Activated CD8-positive, alpha-beta T cell treated with anti-CD3 and anti-CD28 coated beads for 36 hours (primary cell): ENCODE measurements at regions not wholly inside any gene's neighbourhood (a gene's known extent, or its start where the extent isn't known, plus 50 kb on each side); places are given as distances from the start of the nearest gene placed in this dataset.

ENCODE experiments used
- ATAC-seq: fragments of 200-7000 bp; cut with Tn5 transposase; one replicate; pipeline ENCODE4 v1.10.0; 2021; ENCODE audit warnings: mild to moderate bottlenecking, moderate library complexity
- CTCF ChIA-PET: fragments of 350-600 bp; sonication (Branson Sonifier 250); formaldehyde crosslinking; loops from one replicate; lab custom pipeline; 2021; ENCODE audit warnings: antibody characterized with exemption; lab: Charles Lee
- POLR2A ChIA-PET: fragments of 350-600 bp; sonication (Branson Sonifier 250); formaldehyde crosslinking; loops from one replicate; lab custom pipeline; 2021; ENCODE audit warnings: antibody characterized with exemption; lab: Charles Lee
- DNase-seq: peaks from one replicate; pipeline ENCODE4 v3.0.0-alpha.2; 2020
- H3K27ac Mint-ChIP-seq: one replicate; pipeline ENCODE4 v1.8.0; 2021; ENCODE audit warnings: mild to moderate bottlenecking, mixed read lengths
- H3K27me3 Mint-ChIP-seq: one replicate; pipeline ENCODE4 v1.8.0; 2021; ENCODE audit warnings: mixed read lengths
- H3K36me3 Mint-ChIP-seq: one replicate; pipeline ENCODE4 v1.8.0; 2021; ENCODE audit warnings: low read depth, mixed read lengths
- H3K4me1 Mint-ChIP-seq: one replicate; pipeline ENCODE4 v1.8.0; 2021; ENCODE audit warnings: low read depth, mixed read lengths
- H3K4me3 Mint-ChIP-seq: one replicate; pipeline ENCODE4 v1.8.0; 2021; ENCODE audit warnings: mild to moderate bottlenecking, moderate library complexity, mixed read lengths
- H3K9me3 Mint-ChIP-seq: one replicate; pipeline ENCODE4 v1.8.0; 2021; ENCODE audit warnings: mixed read lengths
- intact Hi-C: fragments of 100-400 bp; cut with micrococcal nuclease; formaldehyde crosslinking; loops from one replicate; pipeline ENCODE4 v1.10.0; 2022
- TF ChIP-seq, protein P1 (sequence below): fragments of 200-600 bp; IDR thresholded peaks from one replicate; pipeline ENCODE4 v1.8.0; 2022; ENCODE audit warnings: antibody characterized with exemption, mild to moderate bottlenecking

DNA sequence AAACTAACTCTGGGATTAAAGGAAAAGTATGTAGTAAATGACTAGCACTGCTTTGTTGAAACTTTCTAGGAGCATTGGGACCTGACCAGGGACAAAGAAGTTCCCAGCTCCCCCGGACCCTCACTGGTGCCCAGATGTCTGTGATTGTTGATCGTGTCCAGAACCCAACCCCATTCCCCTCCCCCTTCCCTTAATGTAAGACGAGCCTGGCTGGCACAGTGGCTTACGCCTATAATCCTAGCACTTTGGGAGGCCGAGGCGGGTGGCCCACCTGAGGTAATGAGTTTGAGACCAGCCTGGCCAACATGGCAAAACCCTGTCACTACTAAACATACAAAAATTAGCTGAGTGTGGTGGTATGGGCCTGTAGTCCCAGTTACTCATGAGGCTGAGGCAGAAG lies 750.3 kb downstream of the CBLN4 start:
- CTCF ChIA-PET = no interaction called here
- H3K9me3 Mint-ChIP-seq = peaks cover 3% of the 10 kb centered on the region

DNA sequence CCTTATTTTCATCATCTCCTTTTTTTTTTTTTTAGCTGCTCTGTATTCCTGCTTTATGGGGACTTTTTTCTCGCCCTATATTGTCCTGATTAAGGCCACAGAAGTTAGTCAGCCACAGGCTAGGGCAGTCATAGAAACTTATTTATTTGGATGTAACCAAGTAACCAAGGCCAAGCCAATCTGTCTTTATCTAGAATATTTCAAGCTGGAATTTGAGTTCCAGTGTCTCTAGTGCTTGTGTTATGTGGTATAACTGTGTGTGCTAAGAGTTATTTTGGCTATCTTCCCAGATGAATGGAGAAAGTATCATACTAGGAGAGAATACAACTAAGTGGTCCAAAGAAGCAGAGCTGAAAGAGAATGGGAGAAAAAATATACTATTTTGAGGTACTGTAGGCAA lies 751.5 kb downstream of the CBLN4 start:
- POLR2A ChIA-PET = no interaction called here

More for the DNA sequence above, 750.3 kb downstream of the CBLN4 start:
- ATAC-seq (no peak), DNase-seq (no peak)
- POLR2A ChIA-PET = no interaction called here
- no peak overlapping the region for H3K27ac Mint-ChIP-seq
- no peaks in the 10 kb centered on the region for H3K36me3 Mint-ChIP-seq
- H3K27me3 Mint-ChIP-seq = no peaks in the 10 kb centered on the region
- no peak overlapping the region for H3K4me3 Mint-ChIP-seq
- TF ChIP-seq, protein P1, sequence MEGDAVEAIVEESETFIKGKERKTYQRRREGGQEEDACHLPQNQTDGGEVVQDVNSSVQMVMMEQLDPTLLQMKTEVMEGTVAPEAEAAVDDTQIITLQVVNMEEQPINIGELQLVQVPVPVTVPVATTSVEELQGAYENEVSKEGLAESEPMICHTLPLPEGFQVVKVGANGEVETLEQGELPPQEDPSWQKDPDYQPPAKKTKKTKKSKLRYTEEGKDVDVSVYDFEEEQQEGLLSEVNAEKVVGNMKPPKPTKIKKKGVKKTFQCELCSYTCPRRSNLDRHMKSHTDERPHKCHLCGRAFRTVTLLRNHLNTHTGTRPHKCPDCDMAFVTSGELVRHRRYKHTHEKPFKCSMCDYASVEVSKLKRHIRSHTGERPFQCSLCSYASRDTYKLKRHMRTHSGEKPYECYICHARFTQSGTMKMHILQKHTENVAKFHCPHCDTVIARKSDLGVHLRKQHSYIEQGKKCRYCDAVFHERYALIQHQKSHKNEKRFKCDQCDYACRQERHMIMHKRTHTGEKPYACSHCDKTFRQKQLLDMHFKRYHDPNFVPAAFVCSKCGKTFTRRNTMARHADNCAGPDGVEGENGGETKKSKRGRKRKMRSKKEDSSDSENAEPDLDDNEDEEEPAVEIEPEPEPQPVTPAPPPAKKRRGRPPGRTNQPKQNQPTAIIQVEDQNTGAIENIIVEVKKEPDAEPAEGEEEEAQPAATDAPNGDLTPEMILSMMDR = no peak
- no peaks in the 10 kb centered on the region for H3K4me1 Mint-ChIP-seq
- intact Hi-C loops = no loop called here

GRCh38 chr20:55252521-55252920 lies 752.8 kb downstream of the CBLN4 start:
- ChIA-PET CTCF (no interaction called here), POLR2A (no interaction called here)
- intact Hi-C loops = no loop called here
- Mint-ChIP-seq H3K27me3 (no peaks in the 10 kb centered on the region), H3K36me3 (no peaks in the 10 kb centered on the region), H3K4me3 (no peak overlapping the region), H3K27ac (no peak overlapping the region), H3K4me1 (no peaks in the 10 kb centered on the region), H3K9me3 (peaks cover 7% of the 10 kb centered on the region)
- TF ChIP-seq, protein P1 = no peak
- DNase-seq (no peak), ATAC-seq (no peak)

More for the DNA sequence above, 751.5 kb downstream of the CBLN4 start:
- DNase-seq (no peak), ATAC-seq (no peak)
- TF ChIP-seq, protein P1 = no peak
- Mint-ChIP-seq H3K4me3 (no peak overlapping the region), H3K27ac (no peak overlapping the region), H3K9me3 (peaks cover 6% of the 10 kb centered on the region), H3K4me1 (no peaks in the 10 kb centered on the region), H3K27me3 (no peaks in the 10 kb centered on the region), H3K36me3 (no peaks in the 10 kb centered on the region)
- CTCF ChIA-PET = no interaction called here
- intact Hi-C loops = no loop called here

- CTCF ChIA-PET = no interaction called here
- Mint-ChIP-seq H3K27me3 (no peaks in the 10 kb centered on the region), H3K4me3 (no peak overlapping the region), H3K4me1 (no peaks in the 10 kb centered on the region), H3K36me3 (no peaks in the 10 kb centered on the region), H3K9me3 (peaks cover 12% of the 10 kb centered on the region), H3K27ac (no peak overlapping the region)
- ATAC-seq = no peak
- TF ChIP-seq, protein P1 = no peak
- DNase-seq = no peak
- POLR2A ChIA-PET = no interaction called here
- intact Hi-C loops = no loop called here
Observed at GRCh38 chr20:55251170-55251569, 754.1 kb downstream of the CBLN4 start.

DNA sequence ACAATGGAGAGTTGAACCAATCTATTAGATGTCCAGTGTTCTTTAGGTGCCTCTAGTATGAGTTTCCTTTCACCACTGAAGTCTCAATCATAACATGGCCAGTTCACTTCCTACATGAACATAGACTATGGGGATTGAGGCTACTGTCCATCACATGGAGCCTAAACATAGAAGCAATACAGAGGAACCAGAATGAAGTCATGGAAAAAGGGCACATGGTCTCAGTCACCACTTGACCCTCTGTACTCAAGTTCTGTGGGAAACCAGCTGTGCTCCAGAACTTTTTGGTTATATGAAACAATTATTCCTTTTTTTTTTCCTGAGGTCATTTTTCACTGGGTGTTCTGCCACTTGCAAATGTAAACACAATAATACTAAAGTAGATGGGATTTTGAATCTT lies 762.5 kb downstream of the CBLN4 start:
- POLR2A ChIA-PET = no interaction called here
- intact Hi-C loops = no loop called here
- CTCF ChIA-PET = no interaction called here
- no peak overlapping the region for H3K4me3 Mint-ChIP-seq
- H3K27ac Mint-ChIP-seq = no peak overlapping the region
- no peaks in the 10 kb centered on the region for H3K27me3 Mint-ChIP-seq
- DNase-seq = no peak
- H3K36me3 Mint-ChIP-seq = no peaks in the 10 kb centered on the region
- peaks cover 10% of the 10 kb centered on the region for H3K9me3 Mint-ChIP-seq
- H3K4me1 Mint-ChIP-seq = no peaks in the 10 kb centered on the region
- TF ChIP-seq, protein P1 = no peak
- no peak for ATAC-seq
